ENCODE measurements at regions not wholly inside any gene's neighbourhood (a gene's known extent, or its start where the extent isn't known, plus 50 kb on each side); places are given as distances from the start of the nearest gene placed in this dataset.
"Not testable (repeated sequence)": the region's sequence is repeated elsewhere in the genome, so short reads cannot be mapped to it uniquely, and the experiment has no call there.

- peak; percentile 86 for DNase-seq
Measured at GRCh38 chr10:47619300-47620012, 96.0 kb upstream of the AGAP9 start.

- DNase-seq: not testable (repeated sequence)
Measured at GRCh38 chr10:47609311-47609710, 85.9 kb upstream of the AGAP9 start.

- DNase-seq: not testable (repeated sequence)
Measured at GRCh38 chr10:47605791-47606773, 82.6 kb upstream of the AGAP9 start.

- not testable (repeated sequence) for DNase-seq
Measured at GRCh38 chr10:47600604-47601003, 77.2 kb upstream of the AGAP9 start.

- DNase-seq: not testable (repeated sequence)
Measured at GRCh38 chr10:47600127-47600526, 76.7 kb upstream of the AGAP9 start.

- DNase-seq: not testable (repeated sequence)
Measured at GRCh38 chr10:47599657-47600056, 76.2 kb upstream of the AGAP9 start.

GRCh38 chr10:47593805-47594204 lies 70.4 kb upstream of the AGAP9 start:
- not testable (repeated sequence) for DNase-seq

GRCh38 chr10:47593129-47593528 lies 69.7 kb upstream of the AGAP9 start:
- DNase-seq: not testable (repeated sequence)

- not testable (repeated sequence) for DNase-seq
Measured at GRCh38 chr10:47590956-47591355, 67.5 kb upstream of the AGAP9 start.

GRCh38 chr10:47590534-47590933 lies 67.1 kb upstream of the AGAP9 start:
- not testable (repeated sequence) for DNase-seq

GRCh38 chr10:47582051-47582450 lies 58.6 kb upstream of the AGAP9 start:
- not testable (repeated sequence) for DNase-seq

GRCh38 chr10:47580063-47580462 lies 56.6 kb upstream of the AGAP9 start:
- DNase-seq: not testable (repeated sequence)

- DNase-seq: not testable (repeated sequence)
Measured at GRCh38 chr10:47578547-47578946, 55.1 kb upstream of the AGAP9 start.

Measured in kidney glomerular epithelial cell (primary cell).